ENCODE measurements at regions not wholly inside any gene's neighbourhood (a gene's known extent, or its start where the extent isn't known, plus 50 kb on each side); places are given as distances from the start of the nearest gene placed in this dataset.

- TF ChIP-seq CTCF (IDR thresholded peaks at IDR 0.05; ENCODE audit: low read depth, low read length): no peak
- no peak for TF ChIP-seq POLR2A (IDR thresholded peaks at IDR 0.05; ENCODE audit: extremely low read depth, insufficient read length)
- no peak for TF ChIP-seq MYC (IDR thresholded peaks at IDR 0.05; ENCODE audit: low read depth, low read length)
- no peak for TF ChIP-seq MAX (IDR thresholded peaks at IDR 0.05; ENCODE audit: low read depth, low read length)
Measured at GRCh38 chr5:68445257-68446069, 229.9 kb downstream of the PIK3R1 start.
